HEK293 (cell line): ENCODE measurements at regions not wholly inside any gene's neighbourhood (a gene's known extent, or its start where the extent isn't known, plus 50 kb on each side); places are given as distances from the start of the nearest gene placed in this dataset.

Experiments used
- BCL11B ChIP-seq: fragments of 450-650 bp; formaldehyde crosslinking; IDR thresholded peaks from 2 replicates; pipeline ENCODE4 v1.5.1; 2016; ENCODE audit warnings: low read depth, missing biosample characterization, missing genetic modification characterization
- CTCF ChIP-seq: fragments of 450-650 bp; formaldehyde crosslinking; IDR thresholded peaks from 2 replicates; pipeline ENCODE4 v1.5.1; 2016; ENCODE audit warnings: missing biosample characterization, missing genetic modification characterization
- HOXC10 ChIP-seq: sonication (generic); formaldehyde crosslinking; IDR thresholded peaks from 2 replicates; pipeline ENCODE4 v1.8.1; 2023; ENCODE audit warnings: mild to moderate bottlenecking, missing genetic modification reagents
- OVOL3 ChIP-seq: fragments of 450-650 bp; formaldehyde crosslinking; IDR thresholded peaks from 2 replicates; pipeline ENCODE4 v1.5.1; 2016; ENCODE audit warnings: missing biosample characterization, missing genetic modification characterization
- ZBTB20 ChIP-seq: fragments of 450-650 bp; formaldehyde crosslinking; IDR thresholded peaks from 2 replicates; pipeline ENCODE4 v1.5.1; 2016; ENCODE audit warnings: missing biosample characterization, missing genetic modification characterization
- ZBTB21 ChIP-seq: fragments of 450-650 bp; formaldehyde crosslinking; IDR thresholded peaks from 2 replicates; pipeline ENCODE4 v1.5.1; 2017; ENCODE audit warnings: missing biosample characterization, missing genetic modification characterization
- ZBTB49 ChIP-seq: fragments of 450-650 bp; formaldehyde crosslinking; IDR thresholded peaks from 2 replicates; pipeline ENCODE4 v1.5.1; 2016; ENCODE audit warnings: missing biosample characterization, missing genetic modification characterization, low read depth
- ZBTB8A ChIP-seq: fragments of 450-650 bp; formaldehyde crosslinking; IDR thresholded peaks from 2 replicates; pipeline ENCODE4 v1.5.1; 2016; ENCODE audit warnings: missing biosample characterization, missing genetic modification characterization
- ZEB2 ChIP-seq: fragments of 450-650 bp; formaldehyde crosslinking; IDR thresholded peaks from 2 replicates; pipeline ENCODE4 v1.5.1; 2016; ENCODE audit warnings: missing biosample characterization, missing genetic modification characterization
- ZFP3 ChIP-seq: fragments of 450-650 bp; formaldehyde crosslinking; IDR thresholded peaks from 2 replicates; pipeline ENCODE4 v1.5.1; 2016; ENCODE audit warnings: low read depth, missing biosample characterization, missing genetic modification characterization

- TF ChIP-seq ZBTB49 (tag by site-specific recombination) (no peak), ZBTB20 (no peak), ZFP3 (no peak), BCL11B (tag by site-specific recombination) (no peak), ZBTB8A (tag by site-specific recombination) (no peak), OVOL3 (no peak), CTCF (tag by site-specific recombination) (no peak), ZBTB21 (no peak), HOXC10 (CRISPR knock-in tag) (no peak), ZEB2 (tag by site-specific recombination) (no peak)
Observed at GRCh38 chr5:87572611-87573010, 159.9 kb upstream of the CCNH start.
